CD14-positive monocyte (primary cell): ENCODE measurements at regions not wholly inside any gene's neighbourhood (a gene's known extent, or its start where the extent isn't known, plus 50 kb on each side); places are given as distances from the start of the nearest gene placed in this dataset.

ENCODE experiments used
- DNase-seq, 3 donors: peaks; one replicate each; pipeline ENCODE4 v3.0.0-alpha.2; 2011 to 2022
- H2AFZ ChIP-seq: 2 replicates; pipeline ENCODE4 v1.6.0; 2012; ENCODE audit warnings: mild to moderate bottlenecking, low read depth, low read length, inconsistent platforms; ENCODE audit not compliant: insufficient read depth, poor library complexity, severe bottlenecking
- H3K27ac ChIP-seq, 2 donors: 1 replicate in 1 of 2; 2 replicates in 1 of 2; pipeline ENCODE4 v1.5.1; 2012 to 2013; ENCODE audit warnings: low read length in 2 of 2, control low read depth in 1 of 2, inconsistent platforms in 1 of 2, low read depth in 1 of 2, mild to moderate bottlenecking in 1 of 2
- H3K27me3 ChIP-seq, 2 donors: one replicate each; pipeline versions ENCODE4 v1.6.0 to v1.6.1; 2011 to 2013; ENCODE audit warnings: low read length in 2 of 2; ENCODE audit not compliant: control insufficient read depth in 2 of 2, insufficient read depth in 2 of 2
- H3K36me3 ChIP-seq, 2 donors: replicated peaks in 1 of 2; 1 replicate in 1 of 2; 2 replicates in 1 of 2; pipeline versions ENCODE4 v1.5.1 to v1.6.1; 2012 to 2013; ENCODE audit warnings: low read length in 2 of 2, control low read depth in 1 of 2, inconsistent platforms in 1 of 2, mild to moderate bottlenecking in 1 of 2; ENCODE audit not compliant: insufficient read depth in 2 of 2, control insufficient read depth in 1 of 2
- H3K4me1 ChIP-seq, 2 donors: 1 replicate in 1 of 2; 2 replicates in 1 of 2; pipeline versions ENCODE4 v1.5.1 to v1.6.1; 2012 to 2013; ENCODE audit warnings: low read length in 2 of 2, control low read depth in 1 of 2, inconsistent platforms in 1 of 2, mild to moderate bottlenecking in 1 of 2, moderate library complexity in 1 of 2; ENCODE audit not compliant: insufficient read depth in 2 of 2, control insufficient read depth in 1 of 2
- H3K4me2 ChIP-seq: replicated peaks from 2 replicates; pipeline ENCODE3; 2012; ENCODE audit warnings: low read length, moderate library complexity, mild to moderate bottlenecking; ENCODE audit not compliant: poor library complexity, severe bottlenecking; ENCODE audit errors: extremely low read depth
- H3K4me3 ChIP-seq, 3 experiments: fragments of 200-600 bp in 1 of 3; sonication (generic) in 1 of 3; replicated peaks in 1 of 3; 1 replicate in 2 of 3; 2 replicates in 1 of 3; pipeline ENCODE4 v1.5.1; 2011 to 2013; ENCODE audit warnings: low read length in 3 of 3, mild to moderate bottlenecking in 3 of 3, control low read depth in 2 of 3, low read depth in 2 of 3, inconsistent platforms in 1 of 3, moderate library complexity in 1 of 3
- H3K79me2 ChIP-seq: 2 replicates; pipeline ENCODE4 v1.6.0; 2012; ENCODE audit warnings: mild to moderate bottlenecking, control low read depth, inconsistent platforms, low read length, moderate library complexity; ENCODE audit not compliant: insufficient read depth
- H3K9ac ChIP-seq: 2 replicates; pipeline ENCODE4 v1.6.0; 2017; ENCODE audit warnings: low read length, mild to moderate bottlenecking; ENCODE audit not compliant: insufficient read depth, poor library complexity, severe bottlenecking
- H3K9me3 ChIP-seq, 2 donors: replicated peaks in 1 of 2; 1 replicate in 1 of 2; 2 replicates in 1 of 2; pipeline versions ENCODE4 v1.5.1 to v1.6.1; 2012 to 2013; ENCODE audit warnings: low read length in 2 of 2, control low read depth in 1 of 2; ENCODE audit not compliant: control insufficient read depth in 1 of 2, insufficient read depth in 1 of 2
- H4K20me1 ChIP-seq: 2 replicates; pipeline ENCODE4 v1.6.0; 2012; ENCODE audit warnings: mild to moderate bottlenecking, low read length, control low read depth, moderate library complexity; ENCODE audit not compliant: insufficient read depth
- H3K27ac Mint-ChIP-seq, 7 donors: one replicate each; pipeline ENCODE4 v1.8.0; 2020; ENCODE audit warnings: mild to moderate bottlenecking in 7 of 7, mixed read lengths in 7 of 7, moderate library complexity in 6 of 7, inconsistent platforms in 2 of 7
- H3K27me3 Mint-ChIP-seq, 3 donors: one replicate each; pipeline ENCODE4 v1.8.0; 2021 to 2022; ENCODE audit warnings: low read depth in 3 of 3, mild to moderate bottlenecking in 3 of 3, mixed read lengths in 3 of 3, moderate library complexity in 3 of 3, inconsistent platforms in 1 of 3
- H3K36me3 Mint-ChIP-seq, 2 donors: one replicate each; pipeline ENCODE4 v1.8.0; 2020; ENCODE audit warnings: mixed read lengths in 2 of 2, inconsistent platforms in 1 of 2, mild to moderate bottlenecking in 1 of 2
- H3K4me1 Mint-ChIP-seq: one replicate; pipeline ENCODE4 v1.8.0; 2020; ENCODE audit warnings: mild to moderate bottlenecking, mixed read lengths
- H3K4me3 Mint-ChIP-seq, 2 donors: one replicate each; pipeline ENCODE4 v1.8.0; 2020; ENCODE audit warnings: mild to moderate bottlenecking in 2 of 2, mixed read lengths in 2 of 2, moderate library complexity in 1 of 2
- H3K9me3 Mint-ChIP-seq, 7 donors: one replicate each; pipeline ENCODE4 v1.8.0; 2020 to 2022; ENCODE audit warnings: mixed read lengths in 7 of 7, mild to moderate bottlenecking in 6 of 7, moderate library complexity in 6 of 7, inconsistent platforms in 2 of 7
- CTCF ChIP-seq: fragments of 200-600 bp; IDR thresholded peaks from one replicate; pipeline ENCODE4 v1.8.0; 2022; ENCODE audit warnings: antibody characterized with exemption, mild to moderate bottlenecking
- WGBS: methylation state at CpG from one replicate; pipeline ENCODE4 v1.1.5; 2013; ENCODE audit warnings: missing lambda C conversion rate; ENCODE audit not compliant: insufficient coverage; 5-methylcytosine and 5-hydroxymethylcytosine counted together
- intact Hi-C, 2 donors: fragments of 100-400 bp; cut with micrococcal nuclease; formaldehyde crosslinking; loops; one replicate each; pipeline versions ENCODE4 v1.15.0 to v1.15.1; 2023

- H3K36me3 ChIP-seq = no peaks in the 10 kb centered on the region
- no peaks in the 10 kb centered on the region for H3K9me3 ChIP-seq
- no peaks in the 10 kb centered on the region for H3K36me3 Mint-ChIP-seq
- H4K20me1 ChIP-seq = no peaks in the 10 kb centered on the region
- H3K9ac ChIP-seq = no peak overlapping the region
- no peak overlapping the region for H3K4me2 ChIP-seq
- no peak overlapping the region for H3K4me3 Mint-ChIP-seq
- H3K27ac Mint-ChIP-seq = no peak overlapping the region
- no peaks in the 10 kb centered on the region for H3K4me1 ChIP-seq
- TF ChIP-seq CTCF = no peak
- H3K27me3 ChIP-seq = no peaks in the 10 kb centered on the region
- no peaks in the 10 kb centered on the region for H3K27me3 Mint-ChIP-seq
- no peaks in the 10 kb centered on the region for H3K4me1 Mint-ChIP-seq
- H3K27ac ChIP-seq = no peak overlapping the region
- peaks cover 2 to 8% (median 2%) of the 10 kb centered on the region in 7 donors for H3K9me3 Mint-ChIP-seq
- H2AFZ ChIP-seq = no peak overlapping the region
- 97% methylated on average over 4 of the region's 6 CpGs for WGBS
- H3K4me3 ChIP-seq = no peak overlapping the region
- intact Hi-C loops = no loop called here
- no peaks in the 10 kb centered on the region for H3K79me2 ChIP-seq
- no peak for DNase-seq
Observed at GRCh38 chr6:112725541-112726085, 378.5 kb downstream of the RFPL4B start.

- no peak overlapping the region for H3K27ac Mint-ChIP-seq
- Histone ChIP-seq H3K4me2 (no peak overlapping the region), H3K9me3 (no peaks in the 10 kb centered on the region), H3K4me3 (no peak overlapping the region), H3K36me3 (no peaks in the 10 kb centered on the region), H3K27me3 (no peaks in the 10 kb centered on the region), H2AFZ (no peak overlapping the region), H4K20me1 (no peaks in the 10 kb centered on the region), H3K9ac (no peak overlapping the region), H3K79me2 (no peaks in the 10 kb centered on the region), H3K27ac (no peak overlapping the region), H3K4me1 (no peaks in the 10 kb centered on the region)
- DNase-seq = no peak
- no CpG with 5 or more reads among the region's 1 CpG for WGBS
- H3K27me3 Mint-ChIP-seq = no peaks in the 10 kb centered on the region
- no peak for TF ChIP-seq CTCF
- H3K36me3 Mint-ChIP-seq = no peaks in the 10 kb centered on the region
- peaks cover 0 to 5% (median 3%) of the 10 kb centered on the region in 7 donors for H3K9me3 Mint-ChIP-seq
- no peak overlapping the region for H3K4me3 Mint-ChIP-seq
- intact Hi-C loops = no loop called here
- no peaks in the 10 kb centered on the region for H3K4me1 Mint-ChIP-seq
Observed at GRCh38 chr6:112735129-112735528, 388.0 kb downstream of the RFPL4B start.
